HUES6 (cell line): ENCODE measurements at regions not wholly inside any gene's neighbourhood (a gene's known extent, or its start where the extent isn't known, plus 50 kb on each side); places are given as distances from the start of the nearest gene placed in this dataset.

Experiments
- H3K27ac ChIP-seq: 2 replicates; pipeline ENCODE4 v1.7.0; 2013; ENCODE audit warnings: low read depth, mild to moderate bottlenecking, low read length, inconsistent platforms
- H3K27me3 ChIP-seq: 2 replicates; pipeline ENCODE4 v1.6.1; 2013; ENCODE audit warnings: low read length; ENCODE audit not compliant: control insufficient read depth, insufficient read depth
- H3K36me3 ChIP-seq: 2 replicates; pipeline ENCODE4 v1.6.1; 2013; ENCODE audit warnings: low read length; ENCODE audit not compliant: control insufficient read depth, insufficient read depth
- H3K4me1 ChIP-seq: 2 replicates; pipeline ENCODE4 v1.6.1; 2013; ENCODE audit warnings: low read length; ENCODE audit not compliant: control insufficient read depth, insufficient read depth
- H3K4me3 ChIP-seq: 2 replicates; pipeline ENCODE4 v1.5.1; 2013; ENCODE audit warnings: low read depth, low read length
- H3K9ac ChIP-seq: one replicate; pipeline ENCODE4 v1.6.1; 2013; ENCODE audit warnings: mild to moderate bottlenecking, low read length
- H3K9me3 ChIP-seq: 2 replicates; pipeline ENCODE4 v1.6.1; 2013; ENCODE audit warnings: low read depth, low read length; ENCODE audit not compliant: control insufficient read depth, insufficient read depth

DNA sequence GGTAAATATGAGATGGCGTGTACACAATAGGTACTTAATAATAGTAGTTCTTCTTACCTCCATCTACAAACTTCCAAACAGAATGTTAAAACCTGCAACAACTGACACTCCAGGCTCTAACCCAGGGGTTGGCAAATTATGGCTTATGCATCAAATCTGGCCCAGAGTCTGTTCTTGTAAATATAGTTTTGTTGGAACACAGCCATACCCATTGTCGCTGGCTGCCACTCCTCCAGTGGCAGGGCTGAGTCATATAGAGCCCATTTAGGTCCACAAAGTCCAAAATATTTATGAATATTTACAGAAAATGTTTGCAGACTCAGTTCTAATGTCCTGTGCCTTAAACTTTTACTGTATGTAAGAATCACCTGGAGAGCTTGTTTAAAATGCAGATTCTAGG lies 69.9 kb upstream of the BTBD3 start:
- Histone ChIP-seq H3K4me3 (no peak overlapping the region), H3K27me3 (no peaks in the 10 kb centered on the region), H3K4me1 (peaks cover 6% of the 10 kb centered on the region; the same call in 1 of the 2 replicates), H3K9ac (no peak overlapping the region), H3K9me3 (no peaks in the 10 kb centered on the region), H3K36me3 (no peaks in the 10 kb centered on the region), H3K27ac (no peak overlapping the region)

DNA sequence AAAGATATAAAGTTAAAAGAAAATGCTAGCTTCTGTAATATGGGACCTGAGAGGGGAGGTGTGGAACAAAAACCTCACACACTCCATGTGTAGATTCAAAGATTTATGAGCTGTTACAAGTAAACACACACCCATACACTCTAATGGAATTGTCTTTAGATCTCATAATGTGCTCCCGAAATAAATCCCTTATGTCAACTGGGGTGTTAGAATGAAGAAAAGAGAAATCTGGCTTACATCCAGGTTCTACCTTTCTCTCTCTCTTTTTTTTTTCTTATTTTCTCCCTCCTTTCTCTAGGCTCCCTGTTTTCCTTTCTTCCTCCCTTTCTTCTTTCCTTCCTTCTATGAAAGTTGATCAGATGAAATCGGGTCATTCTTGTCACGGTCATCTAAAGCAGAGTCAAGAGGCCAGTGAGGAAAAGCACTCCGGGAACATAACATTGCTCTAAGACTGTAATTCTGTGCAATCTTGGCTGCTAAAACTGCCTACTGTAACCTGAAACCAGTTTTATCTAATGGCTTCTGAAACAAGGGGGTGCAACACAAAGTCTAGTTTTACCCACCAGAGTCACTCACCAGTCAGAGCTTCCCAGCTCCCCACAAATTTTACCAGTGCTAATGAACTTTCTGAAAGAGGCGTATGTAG lies 68.3 kb upstream of the BTBD3 start:
- no peaks in the 10 kb centered on the region for H3K27me3 ChIP-seq
- no peak overlapping the region for H3K4me3 ChIP-seq
- no peak overlapping the region for H3K27ac ChIP-seq
- H3K36me3 ChIP-seq = no peaks in the 10 kb centered on the region
- no peaks in the 10 kb centered on the region for H3K9me3 ChIP-seq
- peaks cover 6% of the 10 kb centered on the region; the same call in 1 of the 2 replicates for H3K4me1 ChIP-seq
- no peak overlapping the region for H3K9ac ChIP-seq

DNA sequence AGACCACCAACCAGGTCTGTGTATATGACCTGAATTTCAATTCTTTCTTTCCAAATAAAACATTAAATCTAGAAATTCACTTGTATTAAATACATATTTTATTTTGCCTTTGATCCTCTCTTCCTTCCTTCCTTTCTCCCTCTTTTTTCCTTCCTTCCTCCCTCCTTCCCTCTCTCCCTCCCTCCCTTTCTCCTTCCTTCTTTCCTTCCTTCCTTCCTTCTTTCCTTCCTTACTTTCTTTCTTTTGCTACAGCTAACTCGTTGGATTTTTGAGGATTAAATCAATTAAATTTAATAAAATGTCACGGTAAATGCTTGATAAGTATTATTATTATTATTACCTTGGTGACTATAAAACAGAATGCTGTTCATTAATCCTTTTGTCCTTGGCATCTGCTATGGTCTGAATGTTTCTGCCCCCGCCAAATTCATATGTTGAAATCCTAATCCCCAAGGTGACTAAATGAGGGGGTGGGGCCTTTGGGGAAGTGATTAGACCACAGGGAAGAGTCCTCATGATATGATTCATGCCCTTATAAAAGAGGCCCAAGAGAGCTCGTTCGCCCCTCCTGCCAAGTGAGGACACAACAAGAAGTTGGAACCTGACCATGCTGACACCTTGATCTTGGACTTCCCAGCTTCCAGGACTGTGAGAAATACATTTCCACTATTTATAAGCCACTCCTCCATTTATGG lies 67.6 kb upstream of the BTBD3 start:
- Histone ChIP-seq H3K36me3 (no peaks in the 10 kb centered on the region), H3K27ac (no peak overlapping the region), H3K4me1 (peaks cover 6% of the 10 kb centered on the region; the same call in 1 of the 2 replicates), H3K27me3 (no peaks in the 10 kb centered on the region), H3K9ac (no peak overlapping the region), H3K4me3 (no peak overlapping the region), H3K9me3 (no peaks in the 10 kb centered on the region)

DNA sequence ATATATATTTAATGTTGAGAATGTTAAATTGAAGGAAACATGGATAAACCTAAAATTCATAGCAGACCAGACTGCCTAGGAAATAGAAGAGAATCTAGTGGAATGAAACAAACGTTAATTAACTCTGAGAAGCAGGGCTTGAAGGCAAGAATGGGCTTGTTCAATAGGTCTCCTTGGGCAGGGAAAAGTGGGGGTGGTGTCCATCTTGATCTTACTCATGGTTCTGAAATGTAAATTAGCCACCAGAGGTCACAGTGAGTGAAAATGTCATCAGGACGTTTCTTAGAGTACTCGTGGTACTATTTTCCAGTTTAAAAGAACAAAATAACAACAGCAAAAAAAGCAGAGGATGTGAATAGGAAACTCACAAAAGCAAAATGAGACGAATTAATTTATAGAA lies 66.8 kb upstream of the BTBD3 start:
- H3K27ac ChIP-seq = no peak overlapping the region
- no peaks in the 10 kb centered on the region for H3K9me3 ChIP-seq
- peaks cover 6% of the 10 kb centered on the region; the same call in 1 of the 2 replicates for H3K4me1 ChIP-seq
- no peaks in the 10 kb centered on the region for H3K36me3 ChIP-seq
- no peak overlapping the region for H3K9ac ChIP-seq
- H3K4me3 ChIP-seq = no peak overlapping the region
- H3K27me3 ChIP-seq = no peaks in the 10 kb centered on the region

DNA sequence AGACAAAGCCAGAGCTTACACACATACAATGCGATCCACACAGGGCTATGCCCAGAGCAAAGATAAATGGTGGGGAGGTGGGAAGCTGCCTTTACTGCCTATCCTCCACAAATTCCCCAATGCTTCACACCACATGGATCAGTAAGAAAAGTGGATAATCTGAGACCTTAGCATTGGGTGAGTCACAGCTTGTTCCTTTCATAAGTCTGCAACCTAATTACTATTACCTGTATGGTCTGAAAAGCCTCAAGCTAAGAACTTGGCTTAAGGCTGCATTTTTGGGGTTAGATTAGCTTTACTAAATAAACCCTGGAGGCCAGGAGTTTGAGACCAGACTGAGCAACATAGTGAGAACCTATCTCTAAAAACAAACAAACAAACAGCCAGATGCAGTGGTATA lies 66.0 kb upstream of the BTBD3 start:
- H3K4me3 ChIP-seq = no peak overlapping the region
- H3K9me3 ChIP-seq = no peaks in the 10 kb centered on the region
- peaks cover 6% of the 10 kb centered on the region; the same call in 1 of the 2 replicates for H3K4me1 ChIP-seq
- H3K27ac ChIP-seq = no peak overlapping the region
- no peaks in the 10 kb centered on the region for H3K36me3 ChIP-seq
- no peak overlapping the region for H3K9ac ChIP-seq
- no peaks in the 10 kb centered on the region for H3K27me3 ChIP-seq

DNA sequence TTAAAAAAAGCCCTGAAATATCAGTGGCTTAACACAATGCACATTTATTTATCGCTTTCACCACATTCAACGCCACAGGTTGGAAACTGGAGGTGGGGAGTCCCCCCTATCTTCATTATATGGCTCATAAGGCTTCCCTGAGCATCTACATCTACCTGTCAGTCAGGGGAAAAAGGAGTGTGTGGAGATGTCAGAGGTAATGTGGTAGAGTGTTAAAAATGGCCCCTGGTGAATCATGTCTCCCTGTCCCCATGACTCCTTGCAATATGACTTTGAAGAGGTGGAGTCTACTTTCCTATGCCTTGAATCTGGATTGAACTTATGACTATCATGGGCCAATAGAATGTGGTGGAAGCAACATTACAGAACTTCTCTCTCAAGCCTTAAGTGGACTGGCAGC lies 65.5 kb upstream of the BTBD3 start:
- Histone ChIP-seq H3K27me3 (no peaks in the 10 kb centered on the region), H3K4me1 (peaks cover 6% of the 10 kb centered on the region; the same call in 1 of the 2 replicates), H3K36me3 (no peaks in the 10 kb centered on the region), H3K27ac (no peak overlapping the region), H3K9me3 (no peaks in the 10 kb centered on the region), H3K4me3 (no peak overlapping the region), H3K9ac (no peak overlapping the region)

DNA sequence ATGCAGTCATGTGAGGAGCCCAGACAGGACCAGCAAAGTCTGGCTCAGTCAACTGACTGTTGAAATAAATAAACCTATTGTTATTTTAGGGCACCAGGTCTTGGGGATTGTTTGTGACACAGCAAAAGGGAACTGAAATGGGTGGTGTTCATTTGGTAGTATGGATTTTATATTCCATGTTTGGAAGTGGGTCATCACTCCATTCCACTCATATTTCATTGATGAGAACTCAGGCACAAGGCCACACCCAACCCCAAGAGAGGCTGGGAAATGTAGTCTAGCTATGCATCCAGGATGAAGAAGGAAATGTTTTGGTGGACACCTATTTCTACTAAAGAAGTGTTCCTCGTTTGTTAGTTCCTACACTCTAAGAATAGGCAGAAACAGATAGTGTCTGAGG lies 64.9 kb upstream of the BTBD3 start:
- Histone ChIP-seq H3K9ac (no peak overlapping the region), H3K27ac (no peak overlapping the region), H3K27me3 (no peaks in the 10 kb centered on the region), H3K4me1 (peaks cover 6% of the 10 kb centered on the region; the same call in 1 of the 2 replicates), H3K4me3 (no peak overlapping the region), H3K36me3 (no peaks in the 10 kb centered on the region), H3K9me3 (no peaks in the 10 kb centered on the region)

DNA sequence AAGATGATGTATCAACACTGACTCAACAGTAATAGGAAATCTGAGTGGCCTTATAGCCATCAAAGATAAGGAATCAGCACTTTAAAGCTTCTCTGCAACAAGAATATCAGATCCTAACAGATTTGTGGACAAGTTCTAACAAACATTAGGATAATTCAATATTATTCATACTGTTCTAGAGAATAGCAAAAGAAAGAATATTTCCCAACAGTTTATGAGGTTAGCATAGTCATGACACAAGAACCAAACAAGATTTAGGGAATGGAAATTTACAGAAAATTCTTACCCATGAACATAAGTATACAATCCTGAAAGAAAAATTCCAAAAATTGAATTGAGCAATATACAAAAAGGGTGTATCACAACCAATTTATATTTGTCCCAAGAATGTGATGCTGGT lies 64.3 kb upstream of the BTBD3 start:
- Histone ChIP-seq H3K4me1 (peaks cover 6% of the 10 kb centered on the region; the same call in 1 of the 2 replicates), H3K27me3 (no peaks in the 10 kb centered on the region), H3K27ac (no peak overlapping the region), H3K9ac (no peak overlapping the region), H3K9me3 (no peaks in the 10 kb centered on the region), H3K4me3 (no peak overlapping the region), H3K36me3 (no peaks in the 10 kb centered on the region)

DNA sequence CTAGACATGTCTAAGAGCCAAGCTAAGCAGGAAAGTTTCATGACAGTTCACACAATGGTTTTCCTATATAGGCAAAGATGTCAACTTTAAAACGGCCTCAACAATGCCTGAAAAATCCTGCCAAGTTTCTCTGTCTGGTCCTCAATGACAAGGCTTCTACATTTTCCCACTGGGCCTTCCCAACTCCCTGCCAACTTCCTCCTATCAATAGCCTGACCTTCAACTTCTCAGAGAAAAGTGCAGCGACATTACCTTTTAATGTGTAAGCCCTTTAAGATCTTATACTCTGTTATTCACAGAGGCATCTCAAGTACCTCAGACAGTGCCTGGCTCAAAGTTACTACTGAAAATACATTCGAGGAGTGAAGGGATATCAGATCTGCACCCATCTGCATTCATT lies 56.2 kb upstream of the BTBD3 start:
- no peaks in the 10 kb centered on the region for H3K9me3 ChIP-seq
- H3K9ac ChIP-seq = no peak overlapping the region
- H3K36me3 ChIP-seq = no peaks in the 10 kb centered on the region
- H3K4me1 ChIP-seq = no peaks in the 10 kb centered on the region
- no peak overlapping the region for H3K4me3 ChIP-seq
- no peaks in the 10 kb centered on the region for H3K27me3 ChIP-seq
- no peak overlapping the region for H3K27ac ChIP-seq

DNA sequence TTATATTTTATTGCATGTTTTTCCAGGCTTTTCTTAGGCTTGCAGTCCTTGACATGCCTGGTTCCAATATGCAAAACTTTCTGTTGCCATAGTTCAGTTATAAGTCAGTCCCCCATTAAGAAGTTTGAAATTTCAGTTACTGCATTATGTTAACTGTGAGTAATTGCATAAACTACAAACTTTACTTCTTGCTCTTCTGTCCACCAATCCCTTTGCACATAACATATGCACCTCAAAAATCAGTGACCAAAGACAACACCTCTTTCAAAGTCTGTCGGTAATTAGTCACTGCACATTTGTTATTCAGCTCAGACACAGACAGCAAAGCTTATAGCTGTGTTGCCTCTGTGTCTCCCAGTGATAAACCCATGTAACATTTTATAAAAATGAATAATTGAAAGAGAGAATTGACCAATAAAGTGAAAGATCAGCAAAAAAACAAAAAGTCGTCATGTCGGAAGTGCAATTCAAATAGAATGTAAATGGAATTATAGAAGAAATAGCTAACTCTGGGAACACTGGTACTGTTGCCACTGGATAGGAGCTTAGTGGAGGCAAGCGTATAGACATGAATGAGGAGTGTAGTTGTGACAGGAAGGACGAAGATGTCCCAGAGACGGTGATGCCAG lies 50.3 kb upstream of the BTBD3 start:
- no peaks in the 10 kb centered on the region for H3K4me1 ChIP-seq
- H3K27ac ChIP-seq = no peak overlapping the region
- H3K9me3 ChIP-seq = no peaks in the 10 kb centered on the region
- no peaks in the 10 kb centered on the region for H3K36me3 ChIP-seq
- H3K4me3 ChIP-seq = no peak overlapping the region
- no peaks in the 10 kb centered on the region for H3K27me3 ChIP-seq
- no peak overlapping the region for H3K9ac ChIP-seq
